Caki2 (cell line): ENCODE measurements at regions not wholly inside any gene's neighbourhood (a gene's known extent, or its start where the extent isn't known, plus 50 kb on each side); places are given as distances from the start of the nearest gene placed in this dataset.

Experiments
- DNase-seq: peaks from one replicate; pipeline ENCODE4 v3.0.0-alpha.2; 2015; ENCODE audit warnings: low read depth
- in situ Hi-C: cut with HindIII; loops from 2 replicates; pipeline ENCODE4 v1.10.0; 2016; ENCODE audit warnings: low sequenced_read_pairs, low pct_unique_long_range_greater_than_20kb, mixed read lengths

- no peak for DNase-seq
- in situ Hi-C loops = no loop called here
Observed at GRCh38 chr3:120838441-120839091, 69.4 kb upstream of the STXBP5L start.

GRCh38 chr3:120839120-120839519 lies 68.9 kb upstream of the STXBP5L start:
- peak; percentile 2 for DNase-seq
- in situ Hi-C loops = no loop called here

- in situ Hi-C loops = no loop called here
- no peak for DNase-seq
Observed at GRCh38 chr3:120841264-120841663, 66.7 kb upstream of the STXBP5L start.

- no peak for DNase-seq
- in situ Hi-C loops = no loop called here
Observed at GRCh38 chr3:120846073-120846472, 61.9 kb upstream of the STXBP5L start.

- no peak for DNase-seq
- in situ Hi-C loops = no loop called here
Observed at GRCh38 chr3:120848503-120848902, 59.5 kb upstream of the STXBP5L start.

- in situ Hi-C loops = no loop called here
- DNase-seq = no peak
Observed at GRCh38 chr3:120850381-120851295, 57.4 kb upstream of the STXBP5L start.

- no peak for DNase-seq
- in situ Hi-C loops = no loop called here
Observed at GRCh38 chr3:120852412-120852811, 55.6 kb upstream of the STXBP5L start.

GRCh38 chr3:120853416-120853815 lies 54.6 kb upstream of the STXBP5L start:
- in situ Hi-C loops = no loop called here

GRCh38 chr3:120854908-120855526 lies 53.0 kb upstream of the STXBP5L start:
- in situ Hi-C loops = no loop called here
- DNase-seq = no peak

More at GRCh38 chr3:120853416-120853815, 54.6 kb upstream of the STXBP5L start:
- no peak for DNase-seq

GRCh38 chr3:120855665-120856437 lies 52.2 kb upstream of the STXBP5L start:
- in situ Hi-C loops = no loop called here
- no peak for DNase-seq
